ENCODE measurements at regions not wholly inside any gene's neighbourhood (a gene's known extent, or its start where the extent isn't known, plus 50 kb on each side); places are given as distances from the start of the nearest gene placed in this dataset.

DNA sequence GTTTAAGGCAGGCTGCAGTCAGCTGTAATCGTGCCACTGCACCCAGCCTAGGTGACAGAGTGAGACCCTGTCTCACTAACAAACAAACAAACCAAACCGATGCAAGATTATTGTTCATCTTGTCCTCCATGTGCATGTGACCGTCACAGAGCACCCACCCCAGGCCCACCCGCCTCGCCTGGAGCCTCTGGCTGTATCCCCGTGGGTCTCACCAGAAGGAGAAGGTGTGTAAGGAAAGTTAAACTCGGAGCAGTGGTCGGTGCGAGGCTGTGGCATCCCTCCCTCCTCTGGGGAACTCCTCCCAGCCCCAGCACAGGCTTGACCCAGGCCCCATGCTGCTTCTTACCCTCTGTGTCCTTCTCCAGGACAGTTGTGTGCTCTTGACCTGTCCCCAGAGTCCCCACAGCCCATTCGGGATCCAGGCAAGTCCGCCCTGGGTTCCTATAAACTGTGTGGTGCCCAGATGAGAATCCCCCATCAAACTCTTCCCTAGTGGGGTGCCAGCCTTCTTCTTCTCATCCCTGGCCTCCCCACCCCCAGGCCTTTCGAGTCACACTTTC, 318.4 kb downstream of the AJAP1 start:
- no peak for DNase-seq

DNA sequence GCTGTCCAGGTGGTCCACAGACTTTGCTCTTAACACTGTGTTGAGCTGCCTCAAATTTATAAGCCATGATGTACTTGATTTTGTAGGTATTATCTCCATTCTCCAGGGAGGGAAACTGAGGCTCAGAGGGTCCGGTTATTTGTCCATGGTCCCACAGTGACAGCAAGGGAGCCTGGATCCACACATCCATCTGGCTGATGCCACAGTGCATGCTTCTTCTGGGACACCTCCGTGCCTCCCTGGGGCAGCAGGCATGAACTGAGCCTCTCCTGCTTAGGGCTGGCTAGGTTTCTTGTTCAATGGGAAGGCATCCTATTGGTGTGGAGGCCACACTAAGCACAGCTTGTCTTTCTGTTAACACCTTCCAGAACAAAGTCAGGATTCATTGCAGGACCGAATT, 317.3 kb downstream of the AJAP1 start:
- no peak for DNase-seq

DNA sequence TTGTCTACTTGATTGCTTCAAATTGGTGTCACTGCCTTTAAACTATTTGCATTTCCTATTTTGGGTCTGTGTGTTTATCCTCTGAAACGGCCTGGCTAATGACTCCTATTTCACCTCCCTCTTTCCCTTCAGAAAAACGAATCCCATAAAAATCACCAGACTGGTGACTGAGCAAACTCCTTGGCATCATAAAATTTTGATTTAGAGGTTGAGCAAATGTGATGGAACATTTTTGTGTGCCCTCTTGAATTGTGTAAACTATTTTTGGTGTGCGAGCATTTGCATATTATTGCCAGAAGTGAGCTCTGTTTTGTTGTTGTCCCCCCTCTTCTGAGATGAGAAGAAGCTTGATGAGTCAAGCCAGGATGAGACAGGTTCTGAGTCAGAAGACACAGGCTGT, 316.1 kb downstream of the AJAP1 start:
- no peak for DNase-seq

DNA sequence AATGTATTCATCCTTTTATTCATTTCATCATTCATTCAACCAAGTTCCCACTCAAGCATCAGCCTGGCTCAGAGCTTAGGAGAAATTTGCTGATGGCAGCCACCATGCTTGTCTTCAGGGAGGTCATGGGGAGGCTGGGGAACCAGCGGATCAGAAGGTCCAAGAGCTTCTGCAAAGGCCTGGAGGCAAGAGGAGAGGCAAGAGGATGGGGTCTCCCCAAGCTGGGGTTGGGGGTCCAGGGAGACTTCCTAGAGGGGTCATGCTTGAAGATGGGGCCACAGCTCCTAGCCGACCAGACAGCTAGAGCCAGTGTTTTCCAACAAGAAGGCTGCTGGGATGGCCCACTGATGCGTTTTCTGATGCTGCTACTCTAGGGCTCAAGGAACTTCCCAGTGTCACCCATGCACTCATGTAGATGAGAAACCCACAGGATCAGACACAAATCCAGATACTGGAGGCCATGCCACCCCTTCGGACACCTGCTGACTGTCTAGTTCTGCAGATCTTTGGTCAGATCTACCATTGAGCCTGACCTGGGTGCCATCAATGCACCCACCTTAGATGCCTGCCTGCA, 315.2 kb downstream of the AJAP1 start:
- no peak for DNase-seq

DNA sequence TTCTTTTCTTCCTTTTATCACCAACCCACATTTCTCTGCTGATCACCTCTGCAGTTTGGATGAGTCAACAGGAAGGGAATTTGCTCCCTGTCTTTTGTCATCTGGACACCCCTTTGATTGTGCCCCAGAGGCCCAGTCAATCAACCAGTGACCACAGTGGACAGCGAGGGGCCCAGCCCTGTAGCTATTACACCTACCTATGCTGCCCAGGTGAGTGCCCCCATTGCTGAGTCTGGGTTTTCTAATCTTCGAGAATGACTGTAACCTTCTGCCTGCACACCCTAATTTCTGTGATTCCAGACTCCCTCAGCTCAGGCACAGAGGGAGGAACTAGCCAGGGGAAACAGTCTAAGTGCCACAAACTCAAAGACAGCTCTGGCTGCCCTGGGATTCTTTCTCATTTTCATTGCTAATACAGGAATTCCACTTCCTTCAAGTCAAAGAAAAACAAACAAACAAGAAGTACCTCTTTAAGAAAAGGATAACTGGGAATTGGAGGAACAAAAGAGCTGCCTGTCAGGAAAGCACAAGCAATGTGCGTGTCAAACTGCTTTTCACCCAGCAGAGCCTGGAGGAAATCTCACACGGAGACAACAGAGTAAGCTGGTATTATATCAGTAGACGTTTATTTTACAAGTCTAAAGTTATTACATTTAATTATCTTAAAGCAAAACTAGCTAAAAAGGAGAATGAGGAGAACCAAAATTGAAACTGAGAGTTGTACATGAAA, 311.1 kb downstream of the AJAP1 start:
- DNase-seq: no peak

DNA sequence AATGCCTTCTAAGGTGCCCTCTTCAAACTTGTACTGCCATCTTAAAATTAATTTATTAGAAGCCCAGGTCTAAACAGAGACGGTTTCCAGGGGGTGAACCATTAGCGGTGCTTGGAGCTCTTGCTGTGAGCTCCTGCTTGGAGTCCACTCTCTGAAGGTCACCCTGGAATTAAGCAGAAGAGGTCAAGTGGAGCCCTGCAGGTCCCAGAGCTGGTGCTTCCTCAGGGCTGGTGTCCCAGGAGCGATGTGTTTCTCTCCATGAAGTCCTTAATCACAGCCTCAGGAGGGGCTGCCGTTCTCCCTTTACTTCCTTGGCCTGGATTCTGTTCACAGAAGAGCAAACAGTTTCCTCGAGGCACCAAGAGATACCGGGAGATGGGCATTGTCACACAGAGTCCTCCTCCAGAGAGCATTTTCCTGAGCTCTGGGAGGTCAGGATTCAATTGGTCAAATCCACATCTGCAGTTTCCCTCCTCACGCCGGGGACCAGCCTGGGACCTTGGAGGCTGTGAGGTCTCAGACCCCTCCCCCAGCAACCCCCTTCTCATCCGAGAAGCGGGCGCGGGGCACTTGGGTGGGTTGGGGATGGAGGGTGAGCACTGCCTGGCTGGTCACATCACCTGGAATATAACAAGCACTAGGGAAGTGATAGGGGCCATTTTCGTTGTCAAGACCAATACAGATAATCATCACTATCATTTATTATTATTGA, 310.4 kb downstream of the AJAP1 start:
- DNase-seq: no peak

DNA sequence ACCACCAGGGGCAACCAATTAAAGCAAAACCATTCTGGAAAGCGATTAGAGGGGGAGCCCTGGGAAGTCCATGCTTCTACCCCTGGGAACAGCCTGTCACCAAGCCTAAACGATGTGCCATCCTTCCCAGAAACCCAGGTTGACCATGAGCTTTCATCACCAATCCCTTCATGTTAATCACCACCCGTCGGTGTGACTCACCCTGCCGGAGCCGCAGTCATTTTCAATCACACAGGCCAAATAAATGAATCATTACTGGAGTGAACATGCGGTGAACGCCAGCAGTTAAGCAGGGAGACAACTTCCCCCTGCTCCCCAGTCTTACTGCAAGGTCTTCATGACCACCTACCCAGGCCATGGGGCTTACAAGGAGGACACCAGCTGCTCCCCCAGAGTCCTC, 308.8 kb downstream of the AJAP1 start:
- DNase-seq: peak; percentile 48

DNA sequence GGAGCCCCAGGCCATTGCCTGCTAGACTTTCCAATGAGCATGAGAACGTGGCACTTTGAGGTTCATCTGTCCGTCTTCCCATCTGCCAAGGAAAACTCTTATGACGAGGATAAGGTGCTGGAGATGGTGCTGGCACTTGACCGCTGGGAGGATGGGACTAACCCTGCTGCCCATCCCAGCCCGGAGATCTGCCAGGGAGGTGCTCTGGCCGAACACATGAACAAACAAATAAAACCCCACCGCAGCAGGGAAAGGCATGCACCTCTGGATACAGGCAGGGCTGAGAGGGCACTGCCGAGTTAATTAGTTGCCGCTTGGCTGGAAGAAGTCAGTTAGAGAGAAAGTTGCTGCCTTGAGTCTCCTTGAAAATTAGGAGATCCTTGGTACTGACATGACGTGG, 308.4 kb downstream of the AJAP1 start:
- DNase-seq: no peak

DNA sequence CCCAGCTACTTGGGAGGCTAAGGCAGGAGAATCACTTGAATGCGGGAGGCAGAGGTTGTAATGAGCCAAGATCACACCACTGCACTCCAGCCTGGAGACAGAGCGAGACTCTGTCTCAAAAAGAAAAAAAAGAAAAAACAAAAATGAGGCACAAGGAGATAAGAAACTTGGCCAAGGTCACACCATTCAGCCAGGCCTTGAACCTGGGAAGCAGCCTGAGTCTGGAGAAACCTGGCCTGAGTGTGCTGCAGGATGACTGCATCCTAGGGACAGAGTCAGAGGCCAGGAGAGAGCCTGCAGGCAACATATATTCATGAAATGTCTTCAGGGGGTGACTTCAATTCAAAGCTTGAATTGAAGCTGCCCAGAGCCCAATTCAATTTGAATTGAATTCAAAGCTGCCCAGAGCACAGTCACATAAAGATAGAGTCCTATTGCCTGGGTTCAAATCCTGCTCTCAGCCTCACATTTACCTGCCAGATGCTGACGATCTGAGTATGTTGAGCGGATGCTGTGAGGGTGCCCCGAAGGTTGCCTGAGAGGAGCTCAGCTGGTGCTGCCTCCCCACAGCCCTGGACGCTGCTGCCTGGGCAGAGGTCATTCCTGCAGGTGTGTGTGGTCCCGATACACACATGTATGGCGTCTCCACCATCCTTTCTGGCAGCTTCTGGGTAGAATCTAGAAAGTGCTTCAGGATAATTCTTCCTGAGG, 307.7 kb downstream of the AJAP1 start:
- DNase-seq: no peak

DNA sequence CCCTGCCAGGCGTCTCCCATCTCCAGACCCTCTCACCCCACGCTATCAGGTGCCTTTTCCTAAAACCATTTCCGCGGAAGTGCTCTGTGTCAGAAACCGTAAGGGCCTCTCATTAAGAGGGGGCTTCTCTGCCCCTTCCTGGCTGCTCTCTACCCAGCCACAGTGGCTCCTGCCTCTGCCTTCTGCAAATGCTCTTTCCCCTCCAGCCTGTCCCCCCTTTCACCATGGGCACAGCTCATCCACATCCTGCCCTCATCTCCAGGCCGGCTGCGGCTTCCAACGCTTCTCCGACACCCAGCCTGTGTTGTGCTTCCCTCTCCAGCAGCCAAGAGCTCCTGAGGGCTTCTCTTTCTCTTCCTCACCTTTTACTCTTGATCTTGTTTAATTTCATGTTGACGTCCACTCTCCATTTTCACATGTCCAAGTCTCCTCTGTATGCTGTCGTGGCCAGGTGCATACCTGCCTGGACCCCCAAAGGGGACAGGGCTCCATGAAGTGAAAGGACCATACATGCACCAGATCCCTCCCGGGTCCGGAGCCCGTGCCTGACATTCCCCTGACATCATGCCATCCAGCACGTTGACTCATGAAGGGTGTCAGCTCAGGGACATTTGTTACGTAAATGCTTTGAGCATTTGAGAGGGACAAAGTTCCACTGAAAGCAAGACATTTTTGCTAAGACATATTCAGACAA, 306.5 kb downstream of the AJAP1 start:
- DNase-seq: no peak

DNA sequence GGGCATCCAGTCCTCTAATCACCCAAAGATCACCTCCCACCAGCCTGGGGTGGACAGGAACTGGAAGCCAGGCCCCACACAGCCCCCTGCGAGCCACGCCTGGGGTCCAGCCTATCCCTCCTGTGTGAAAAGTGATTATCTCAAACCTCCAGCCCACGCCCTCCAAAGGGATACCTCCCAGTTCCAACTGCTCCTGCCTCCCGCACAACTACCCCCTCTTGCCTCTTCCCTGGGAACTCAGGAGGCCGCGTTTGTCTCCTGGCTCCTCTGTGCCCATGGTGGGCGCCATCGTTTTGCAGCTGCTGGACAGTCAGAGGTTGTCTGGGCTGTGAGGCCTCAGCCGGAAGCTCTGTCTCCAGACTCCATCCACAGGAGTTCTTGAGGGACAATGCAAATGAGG, 305.9 kb downstream of the AJAP1 start:
- DNase-seq: no peak

DNA sequence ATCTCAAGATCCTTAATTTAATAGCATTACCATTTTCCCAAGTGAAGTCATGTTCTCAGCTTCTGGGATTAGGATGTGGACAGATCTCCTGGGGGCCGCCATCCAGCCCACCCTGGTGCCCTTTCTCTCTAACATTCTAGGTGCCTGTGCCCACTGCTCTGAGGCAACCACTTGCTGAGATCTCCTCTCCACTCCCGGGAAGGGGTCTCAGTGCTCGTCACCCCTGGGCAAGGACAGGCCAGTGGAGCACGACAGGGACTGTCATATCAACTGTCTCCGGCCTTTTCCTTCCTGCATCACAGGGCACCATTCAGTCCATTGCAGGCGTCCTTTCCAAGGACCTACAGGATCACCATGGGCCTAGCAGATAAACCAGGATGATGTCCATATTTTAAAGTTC, 304.8 kb downstream of the AJAP1 start:
- no peak for DNase-seq

DNA sequence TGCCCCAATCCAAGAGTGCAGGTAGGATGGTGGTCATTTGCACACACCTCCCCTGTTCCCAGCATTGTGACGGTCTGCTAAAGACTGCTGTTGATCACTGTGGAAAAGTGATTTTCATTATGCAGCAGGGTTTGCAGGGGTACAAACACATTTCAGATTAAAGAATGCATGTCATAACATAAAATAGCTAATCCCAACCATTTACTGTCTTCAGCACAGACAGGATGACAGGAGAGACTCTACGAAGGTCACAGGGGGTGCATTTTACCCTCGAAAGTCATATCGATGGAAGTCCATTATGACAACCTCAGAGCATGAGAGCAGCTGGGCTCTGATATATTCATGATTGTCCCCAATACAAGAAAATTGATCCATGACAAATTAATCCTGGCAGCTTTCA, 302.6 kb downstream of the AJAP1 start:
- no peak for DNase-seq

DNA sequence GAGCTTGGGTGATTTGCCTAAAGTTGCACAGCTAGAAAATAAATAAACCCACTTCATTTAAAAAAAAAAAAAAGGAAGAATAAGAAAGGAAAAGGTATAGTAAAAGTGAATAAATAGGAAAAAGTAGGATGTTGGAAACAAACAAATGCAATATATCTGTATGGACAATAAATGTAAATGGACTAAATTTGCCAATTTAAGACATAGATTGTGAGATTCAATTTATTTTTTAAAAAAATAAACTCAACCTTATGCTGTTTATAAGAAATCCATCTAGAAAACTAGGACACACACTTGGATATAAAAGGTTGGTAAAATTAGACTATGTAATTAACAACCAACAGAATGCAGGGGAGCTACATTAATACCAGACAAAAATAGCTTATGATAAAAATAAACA, 300.0 kb downstream of the AJAP1 start:
- DNase-seq: no peak

DNA sequence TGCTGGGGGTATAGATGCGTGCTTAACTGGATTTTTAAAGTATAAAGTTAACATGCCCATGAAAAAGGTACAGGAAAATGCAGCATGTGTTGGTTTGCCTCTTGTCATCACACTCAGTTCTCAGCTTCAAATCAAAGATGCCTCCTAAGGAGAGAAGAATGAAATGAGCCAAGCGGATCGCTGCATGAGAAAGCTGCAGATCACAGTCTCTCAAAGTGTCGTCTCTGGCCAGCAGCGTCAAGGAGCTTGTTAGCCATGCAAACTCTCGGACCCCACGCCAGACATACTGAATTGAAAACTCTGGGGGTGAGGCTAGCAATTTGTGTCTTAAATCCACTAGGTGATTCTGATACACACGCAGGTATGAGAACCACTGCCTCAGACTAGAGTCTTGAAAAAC, 297.2 kb downstream of the AJAP1 start:
- DNase-seq: no peak

DNA sequence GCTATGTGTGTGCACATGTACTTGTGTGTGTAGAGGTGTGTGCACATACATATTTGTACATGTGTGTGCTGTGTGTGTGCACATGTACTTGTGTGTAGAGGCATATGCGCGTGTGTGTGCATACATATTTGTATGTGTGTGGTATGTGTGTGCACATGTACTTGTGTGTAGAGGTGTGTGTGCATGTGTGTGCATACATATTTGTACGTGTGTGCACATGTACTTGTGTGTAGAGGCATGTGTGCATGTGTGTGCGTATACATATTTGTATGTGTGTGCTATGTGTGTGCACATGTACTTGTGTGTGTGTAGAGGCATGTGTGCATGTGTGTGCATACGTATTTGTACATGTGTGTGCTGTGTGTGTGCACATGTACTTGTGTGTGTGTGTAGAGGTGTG, 291.9 kb downstream of the AJAP1 start:
- no peak for DNase-seq

DNA sequence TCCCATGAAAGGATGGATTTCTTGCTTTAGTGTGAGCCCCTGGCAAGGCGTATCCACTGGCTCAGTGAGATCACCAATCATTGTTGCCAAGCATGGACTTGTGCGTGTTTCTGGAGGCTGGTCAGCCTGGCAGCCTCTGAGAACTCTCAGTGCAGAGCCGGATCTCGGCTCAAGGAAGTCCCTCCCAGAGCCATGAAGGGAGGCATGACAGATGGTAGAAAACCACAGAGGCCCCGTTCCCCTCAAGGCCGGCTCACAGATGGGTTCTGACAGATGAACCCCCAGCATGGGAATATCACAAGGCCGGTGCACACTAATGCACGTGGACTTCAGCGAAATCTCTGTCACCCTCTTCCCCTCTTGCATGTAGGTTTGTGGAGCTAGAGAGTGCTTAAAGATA, 290.5 kb downstream of the AJAP1 start:
- no peak for DNase-seq

DNA sequence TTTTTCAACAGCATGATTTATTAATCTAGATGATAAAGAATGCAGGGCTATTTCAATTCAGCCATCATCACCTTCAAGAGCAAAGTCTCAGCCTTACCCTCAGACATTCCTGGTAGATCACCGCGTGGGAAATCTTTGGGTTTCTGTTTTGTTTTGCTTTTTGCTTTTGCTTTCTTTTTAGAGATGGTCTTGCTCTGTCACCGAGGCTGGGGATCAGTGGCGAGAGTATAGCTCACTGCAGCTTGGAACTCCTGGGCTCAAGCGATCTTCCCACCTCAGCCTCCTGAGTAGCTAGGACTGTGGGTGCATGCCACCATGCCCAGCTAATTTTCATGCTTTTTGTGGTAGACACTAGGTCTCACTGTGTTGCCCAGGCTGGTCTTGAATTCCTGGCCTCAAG, 289.7 kb downstream of the AJAP1 start:
- DNase-seq: no peak

DNA sequence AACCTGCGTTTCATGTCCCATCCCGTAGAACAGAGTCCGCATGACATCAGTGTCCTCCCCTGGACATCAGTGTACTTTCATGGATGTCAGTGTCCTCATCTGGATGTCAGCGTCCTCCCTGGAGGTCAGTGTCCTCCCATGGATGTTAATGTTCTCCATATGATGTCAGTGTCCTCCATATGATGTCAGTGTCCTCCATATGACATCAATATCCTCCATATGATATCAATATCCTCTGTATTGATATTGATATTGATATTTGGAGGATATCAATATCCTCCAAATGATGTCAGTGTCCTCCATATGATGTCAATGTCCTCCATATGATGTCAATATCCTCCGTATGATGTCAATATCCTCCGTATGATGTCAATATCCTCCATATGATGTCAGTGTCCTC, 284.9 kb downstream of the AJAP1 start:
- DNase-seq: no peak

DNA sequence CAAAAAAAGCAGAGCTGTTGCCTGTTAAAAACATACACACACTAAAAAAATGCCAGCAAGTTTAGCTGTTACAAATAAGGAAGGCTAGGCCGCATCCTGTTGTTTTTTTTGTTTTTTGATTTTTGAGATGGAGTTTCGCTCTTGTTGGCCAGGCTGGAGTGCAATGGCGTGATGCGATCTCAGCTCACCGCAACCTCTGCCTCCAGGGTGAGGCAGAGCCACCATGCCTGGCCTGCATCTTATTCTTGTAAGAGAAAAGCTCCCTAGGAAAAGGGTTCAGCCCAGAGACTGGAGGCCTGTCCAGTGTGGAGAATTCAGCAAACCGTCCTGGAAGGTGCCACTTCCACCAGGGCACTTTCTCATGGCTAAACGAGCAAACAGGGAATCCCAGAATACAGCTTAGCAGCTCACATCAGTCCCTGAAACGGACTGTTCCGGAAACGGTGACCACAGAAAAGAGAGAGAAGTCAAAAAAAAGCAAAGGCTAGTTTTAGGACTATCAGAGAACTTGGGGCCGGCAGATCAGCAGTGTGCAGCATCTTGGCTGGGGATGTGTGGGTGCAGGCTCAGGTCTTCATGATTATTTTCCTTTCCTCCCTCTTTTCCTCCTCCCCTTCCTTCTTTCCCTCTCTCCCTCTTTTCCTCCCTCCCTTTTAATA, 283.6 kb downstream of the AJAP1 start:
- no peak for DNase-seq

DNA sequence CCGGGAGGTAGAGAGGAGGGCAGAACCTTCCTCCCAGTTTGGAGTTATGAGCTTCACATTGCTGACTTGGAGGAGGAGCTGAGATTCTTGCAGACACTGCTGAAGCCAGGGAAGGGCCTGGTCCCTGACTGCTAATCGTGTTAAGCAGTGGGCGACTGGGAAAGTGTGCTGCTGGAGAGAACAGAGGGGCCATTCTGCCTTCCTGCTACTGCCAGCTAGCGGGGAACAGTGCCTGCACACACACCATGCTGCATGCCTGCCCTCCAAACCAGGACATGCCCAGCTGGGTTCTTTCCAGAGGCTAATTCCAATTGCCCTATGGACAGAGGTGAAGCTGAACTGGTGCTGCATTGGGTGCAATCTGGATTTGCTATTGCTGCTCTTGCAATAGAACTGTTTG, 281.4 kb downstream of the AJAP1 start:
- no peak for DNase-seq

DNA sequence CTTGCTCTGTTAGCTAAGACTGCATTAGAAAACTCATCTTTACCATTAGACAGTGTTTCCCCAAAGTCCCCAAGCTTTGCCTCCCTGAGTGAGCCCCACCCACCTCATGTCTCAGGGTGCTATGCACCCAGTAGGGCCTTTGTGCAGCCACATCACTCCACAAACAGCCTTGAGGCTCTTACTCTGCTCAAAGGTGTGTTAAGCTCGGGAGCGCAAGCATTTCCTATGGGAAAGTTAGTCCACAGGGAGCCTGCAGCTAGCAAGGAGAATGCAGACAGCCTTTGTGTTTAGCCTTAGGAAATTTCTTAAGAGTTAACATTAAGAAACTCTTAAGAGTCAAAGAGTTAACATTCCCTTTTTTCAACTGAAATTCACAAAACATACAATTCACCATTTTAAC, 278.8 kb downstream of the AJAP1 start:
- no peak for DNase-seq
